Keratinocyte (primary cell): ENCODE measurements at regions not wholly inside any gene's neighbourhood (a gene's known extent, or its start where the extent isn't known, plus 50 kb on each side); places are given as distances from the start of the nearest gene placed in this dataset.

ENCODE experiments used
- DNase-seq: peaks from one replicate; pipeline ENCODE4 v3.0.0-alpha.2; 2011; ENCODE audit warnings: low read depth, missing footprints, low spot score
- FAIRE-seq: peaks from 2 replicates; lab custom pipeline; 2011; peaks lifted over from hg19 to GRCh38; lab: Jason Lieb, UNC
- H2AFZ ChIP-seq: 2 replicates; pipeline ENCODE4 v1.6.0; 2012; ENCODE audit warnings: low read length, control low read depth, inconsistent platforms; ENCODE audit not compliant: control insufficient read depth
- H3K27ac ChIP-seq: 2 replicates; pipeline ENCODE4 v1.5.1; 2011; ENCODE audit warnings: low read length; ENCODE audit not compliant: control insufficient read depth, insufficient read depth
- H3K27me3 ChIP-seq: 3 replicates; pipeline ENCODE4 v1.6.0; 2011; ENCODE audit warnings: low read length; ENCODE audit not compliant: control insufficient read depth, insufficient read depth; ENCODE audit errors: extremely low read depth
- H3K36me3 ChIP-seq, 2 experiments: 2 replicates in 1 of 2; 3 replicates in 1 of 2; pipeline ENCODE4 v1.5.1; 2011; ENCODE audit warnings: low read length in 2 of 2, mild to moderate bottlenecking in 1 of 2; ENCODE audit not compliant: control insufficient read depth in 2 of 2, insufficient read depth in 2 of 2; ENCODE audit errors: extremely low read depth in 1 of 2
- H3K4me1 ChIP-seq: 3 replicates; pipeline ENCODE4 v1.5.1; 2011; ENCODE audit warnings: low read length; ENCODE audit not compliant: control insufficient read depth, insufficient read depth; ENCODE audit errors: extremely low read depth
- H3K4me2 ChIP-seq: 3 replicates; pipeline ENCODE4 v1.6.0; 2011; ENCODE audit warnings: low read depth, low read length; ENCODE audit not compliant: control insufficient read depth, insufficient read depth; ENCODE audit errors: extremely low read depth
- H3K4me3 ChIP-seq, 3 experiments: fragments of 200-600 bp in 1 of 3; sonication (generic) in 1 of 3; 2 replicates in 2 of 3; 3 replicates in 1 of 3; pipeline ENCODE4 v1.5.1; 2011 to 2016; ENCODE audit warnings: low read length in 3 of 3, mild to moderate bottlenecking in 3 of 3, control low read depth in 2 of 3, inconsistent platforms in 1 of 3, low read depth in 1 of 3, mixed read lengths in 1 of 3, mixed run types in 1 of 3, moderate library complexity in 1 of 3; ENCODE audit not compliant: control insufficient read depth in 2 of 3, insufficient read depth in 2 of 3; ENCODE audit errors: extremely low read depth in 1 of 3
- H3K79me2 ChIP-seq: 2 replicates; pipeline ENCODE4 v1.6.0; 2012; ENCODE audit warnings: low read length; ENCODE audit not compliant: control insufficient read depth, insufficient read depth
- H3K9ac ChIP-seq: 3 replicates; pipeline ENCODE4 v1.6.0; 2011; ENCODE audit warnings: low read length; ENCODE audit not compliant: control insufficient read depth, insufficient read depth; ENCODE audit errors: extremely low read depth
- H3K9me1 ChIP-seq: 3 replicates; pipeline ENCODE4 v1.6.0; 2011; ENCODE audit warnings: low read length; ENCODE audit not compliant: control insufficient read depth, insufficient read depth; ENCODE audit errors: extremely low read depth
- H3K9me3 ChIP-seq: 2 replicates; pipeline ENCODE4 v1.5.1; 2012; ENCODE audit warnings: low read depth, low read length; ENCODE audit not compliant: control insufficient read depth
- H4K20me1 ChIP-seq: 3 replicates; pipeline ENCODE4 v1.6.0; 2011; ENCODE audit warnings: low read length; ENCODE audit not compliant: control insufficient read depth, insufficient read depth; ENCODE audit errors: extremely low read depth
- CTCF ChIP-seq, 3 experiments: IDR thresholded peaks in 1 of 3; conservative IDR thresholded peaks in 1 of 3; optimal IDR thresholded peaks in 1 of 3; 2 replicates in 2 of 3; 3 replicates in 1 of 3; pipeline versions ENCODE3 to v1.5.1; 2011; ENCODE audit warnings: low read length in 3 of 3, mild to moderate bottlenecking in 3 of 3, moderate library complexity in 2 of 3, control low read depth in 1 of 3, inconsistent platforms in 1 of 3; ENCODE audit not compliant: insufficient read depth in 2 of 3; ENCODE audit errors: extremely low read depth in 1 of 3
- EZH2 ChIP-seq: IDR thresholded peaks from one replicate; pipeline ENCODE4 v1.6.1; 2012; ENCODE audit warnings: inconsistent platforms, mild to moderate bottlenecking, low read length, moderate library complexity
- dilution Hi-C: fragments of 300-500 bp; cut with MboI; formaldehyde crosslinking; loops from one replicate; pipeline ENCODE4 v1.7.0; 2020; ENCODE audit warnings: low sequenced_read_pairs; ENCODE audit not compliant: extremely low pct_ligation_motif_present

- Histone ChIP-seq H3K9me1 (no peaks in the 10 kb centered on the region), H3K27me3 (no peaks in the 10 kb centered on the region), H3K9me3 (no peaks in the 10 kb centered on the region), H3K79me2 (no peaks in the 10 kb centered on the region), H3K36me3 (no peaks in the 10 kb centered on the region), H3K9ac (no peak overlapping the region), H4K20me1 (no peaks in the 10 kb centered on the region), H3K4me3 (no peak overlapping the region), H3K27ac (no peak overlapping the region), H2AFZ (no peak overlapping the region), H3K4me2 (no peak overlapping the region), H3K4me1 (no peaks in the 10 kb centered on the region)
- dilution Hi-C loops: no loop called here
- TF ChIP-seq CTCF (optimal IDR thresholded peaks at IDR 0.05 in 1 of 3, IDR thresholded peaks at IDR 0.05 in 1 of 3, conservative IDR thresholded peaks at IDR 0.05 in 1 of 3; ENCODE audit: extremely low read depth in 1 of 3, insufficient read depth in 2 of 3, low read length in 3 of 3): no peak
- no peak for TF ChIP-seq EZH2
- FAIRE-seq (no peak), DNase-seq (no peak)
Observed at GRCh38 chr15:38090223-38090622, 155.8 kb downstream of the TMCO5A start.

GRCh38 chr15:38090678-38091077, 156.2 kb downstream of the TMCO5A start:
- Histone ChIP-seq H2AFZ (no peak overlapping the region), H3K27me3 (no peaks in the 10 kb centered on the region), H4K20me1 (no peaks in the 10 kb centered on the region), H3K9me3 (no peaks in the 10 kb centered on the region), H3K27ac (no peak overlapping the region), H3K9ac (no peak overlapping the region), H3K4me3 (no peak overlapping the region), H3K4me1 (no peaks in the 10 kb centered on the region), H3K9me1 (no peaks in the 10 kb centered on the region), H3K4me2 (no peak overlapping the region), H3K36me3 (no peaks in the 10 kb centered on the region), H3K79me2 (no peaks in the 10 kb centered on the region)
- FAIRE-seq (no peak), DNase-seq (no peak)
- dilution Hi-C loops: no loop called here
- TF ChIP-seq EZH2: no peak
- no peak for TF ChIP-seq CTCF (optimal IDR thresholded peaks at IDR 0.05 in 1 of 3, IDR thresholded peaks at IDR 0.05 in 1 of 3, conservative IDR thresholded peaks at IDR 0.05 in 1 of 3; ENCODE audit: extremely low read depth in 1 of 3, insufficient read depth in 2 of 3, low read length in 3 of 3)
